CD4-positive, alpha-beta T cell treated with Interleukin-6 for 4 hours (primary cell): ENCODE measurements at regions not wholly inside any gene's neighbourhood (a gene's known extent, or its start where the extent isn't known, plus 50 kb on each side); places are given as distances from the start of the nearest gene placed in this dataset.
A peak's percentile ranks its signal among the peaks of the same experiment; 100 is the strongest.

Experiments used
- DNase-seq: peaks from one replicate; pipeline ENCODE4 v3.0.0-alpha.2; 2020; ENCODE audit warnings: mixed read lengths

GRCh38 chr18:71865888-71866287 is 678.3 kb downstream of the CBLN2 start:
- DNase-seq: no peak

GRCh38 chr18:71850602-71851001 is 693.5 kb downstream of the CBLN2 start:
- no peak for DNase-seq

- no peak for DNase-seq
Measured at GRCh38 chr18:71849407-71849806, 694.7 kb downstream of the CBLN2 start.

DNA sequence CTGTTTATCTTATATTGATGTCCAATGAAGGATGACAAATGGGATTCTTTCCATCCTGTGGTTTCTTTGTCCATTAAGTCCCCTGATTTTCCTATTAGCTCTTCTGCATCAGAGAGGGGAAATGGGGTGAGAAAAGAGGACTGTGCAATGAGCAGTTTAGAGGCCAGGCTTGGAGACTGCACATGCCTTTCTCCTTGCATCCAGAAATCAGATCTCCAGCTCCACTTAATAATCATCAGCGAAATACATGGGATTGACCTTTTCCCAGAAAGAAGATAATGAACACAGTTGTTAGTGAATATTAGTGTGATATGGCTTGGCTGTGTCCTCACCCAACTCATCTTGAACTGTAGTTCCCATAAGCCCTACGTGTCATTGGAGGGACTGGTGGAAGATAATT is 697.4 kb downstream of the CBLN2 start:
- no peak for DNase-seq

DNA sequence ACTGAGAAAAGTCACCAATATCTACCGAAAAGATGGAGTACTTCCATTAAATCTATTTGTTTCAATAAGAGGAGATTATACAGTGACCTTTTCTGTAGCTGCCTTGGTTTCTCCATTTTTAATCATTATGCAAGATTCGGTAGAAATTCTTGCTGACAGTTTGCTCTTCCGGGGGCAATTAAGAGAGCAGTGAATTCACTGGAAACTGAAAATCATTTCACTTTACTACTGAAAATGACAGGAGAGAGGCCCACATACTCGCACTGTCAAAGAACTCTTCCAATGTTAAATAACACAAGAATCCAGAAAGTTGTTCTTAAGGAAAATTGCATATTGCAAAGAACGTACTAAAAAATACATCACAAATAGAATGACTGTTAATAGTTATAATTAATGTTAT is 699.3 kb downstream of the CBLN2 start:
- DNase-seq: no peak

GRCh38 chr18:71842666-71843065 is 701.5 kb downstream of the CBLN2 start:
- DNase-seq: no peak

DNA sequence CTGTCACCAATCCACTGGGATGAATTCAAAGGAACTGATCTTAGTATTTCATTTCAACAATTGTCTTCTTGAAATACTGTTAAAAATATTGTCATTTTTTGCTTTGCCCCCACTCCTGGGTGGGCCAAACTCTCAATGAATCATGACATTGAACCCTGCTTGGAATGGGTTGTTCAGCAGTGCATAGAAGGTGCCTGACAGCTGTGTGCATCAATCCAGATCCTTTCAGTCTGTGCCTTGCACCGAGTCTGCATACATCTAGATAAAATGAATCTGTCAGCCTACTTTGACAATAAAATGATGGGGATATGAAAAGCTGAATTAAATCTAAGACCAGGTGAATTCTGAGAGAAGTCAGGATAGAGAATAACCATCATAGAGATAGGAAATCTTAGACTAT is 706.6 kb downstream of the CBLN2 start:
- DNase-seq: no peak

DNA sequence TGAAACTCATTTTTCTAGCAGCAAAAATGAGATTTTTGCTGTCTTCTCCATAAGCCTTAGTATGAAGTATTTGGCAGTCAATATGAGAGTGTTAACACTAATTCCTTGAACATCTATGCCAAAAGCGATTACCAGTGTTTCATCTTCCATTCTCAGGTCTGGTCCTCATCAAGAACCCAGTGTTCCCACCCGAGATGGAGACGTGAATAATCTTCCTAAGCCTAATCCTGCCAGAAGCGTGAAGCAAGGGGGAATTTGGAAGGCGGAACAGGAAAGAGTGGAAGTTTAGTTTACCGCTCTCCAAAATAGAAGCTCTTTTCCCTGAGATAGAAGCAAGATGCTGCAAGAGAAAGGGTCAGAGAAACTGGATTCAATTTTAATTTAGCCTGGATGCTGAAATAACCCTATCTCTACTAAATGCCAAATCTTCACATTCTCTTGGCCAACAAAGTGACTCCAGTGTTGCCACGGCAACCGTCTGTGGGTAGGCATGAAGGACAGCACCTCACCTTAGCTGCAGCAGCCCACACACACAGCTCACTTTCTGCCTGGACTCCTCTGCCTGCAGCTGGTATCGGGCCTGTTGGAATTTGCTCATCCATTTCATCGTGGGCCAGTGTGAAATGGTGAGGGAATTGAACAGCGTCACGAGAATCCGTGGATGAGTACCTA is 711.1 kb downstream of the CBLN2 start:
- DNase-seq: no peak

DNA sequence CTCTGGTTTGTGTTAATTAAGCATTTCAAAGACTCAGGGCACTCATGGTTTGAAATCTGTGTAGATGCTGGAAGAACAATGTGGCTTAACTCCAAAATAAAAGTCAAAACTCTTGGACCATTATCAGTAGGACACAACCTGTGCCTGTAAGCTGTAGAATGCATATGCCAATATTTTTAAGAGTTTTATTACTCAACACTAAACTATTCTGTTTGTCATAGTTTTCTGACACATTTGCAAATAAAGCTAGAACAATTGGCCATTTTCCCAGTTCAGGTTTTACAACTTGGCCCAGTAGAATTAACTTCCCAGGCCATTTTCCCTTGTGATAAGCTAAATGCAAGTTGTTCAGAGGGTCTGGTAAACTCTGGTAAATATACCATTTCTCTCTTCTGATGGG is 713.1 kb downstream of the CBLN2 start:
- no peak for DNase-seq

- no peak for DNase-seq
Measured at GRCh38 chr18:71827301-71827700, 716.8 kb downstream of the CBLN2 start.

GRCh38 chr18:71815305-71815704 is 728.8 kb downstream of the CBLN2 start:
- DNase-seq: no peak

DNA sequence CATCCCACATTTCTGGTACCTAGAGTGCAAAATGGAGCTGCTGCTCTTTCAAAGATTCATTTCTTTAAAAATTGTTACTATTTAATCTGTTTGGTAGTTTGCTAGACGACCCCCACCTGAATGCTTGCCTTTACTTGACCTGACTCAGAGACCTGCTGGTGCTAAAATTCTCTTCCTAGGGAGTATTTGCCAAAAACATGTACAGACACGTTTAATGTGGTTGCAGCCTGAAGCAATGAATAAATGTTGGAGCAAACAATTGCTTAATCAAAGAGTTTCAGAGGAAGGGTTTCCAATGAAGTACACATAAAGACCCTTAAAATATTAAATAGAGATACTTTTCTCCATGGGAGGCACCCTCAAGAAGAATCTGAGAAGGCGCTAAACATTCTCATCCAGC is 734.4 kb downstream of the CBLN2 start:
- DNase-seq: no peak

- DNase-seq: no peak
Measured at GRCh38 chr18:71808616-71809015, 735.5 kb downstream of the CBLN2 start.

GRCh38 chr18:71807586-71807985 is 736.6 kb downstream of the CBLN2 start:
- no peak for DNase-seq

- DNase-seq: no peak
Measured at GRCh38 chr18:71798986-71799673, 745.0 kb downstream of the CBLN2 start.

DNA sequence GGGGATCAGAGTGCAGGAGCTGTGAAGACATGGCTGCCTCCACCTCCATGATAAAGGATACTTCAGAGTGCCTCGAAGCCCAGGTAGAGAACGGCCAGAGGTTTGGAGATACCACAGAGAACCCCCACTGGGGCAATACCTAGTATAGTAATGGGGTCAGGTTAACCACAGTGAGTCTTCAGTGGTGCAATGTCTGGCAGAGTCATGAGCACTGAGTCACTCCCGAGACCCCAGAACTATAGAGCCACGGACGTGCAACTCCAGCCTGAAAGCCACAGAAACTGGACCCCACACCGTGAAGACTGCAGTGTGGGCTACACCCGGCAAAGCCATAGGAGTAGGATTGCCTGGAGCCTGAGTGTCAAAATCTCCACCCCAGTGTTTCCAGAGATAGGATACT is 746.6 kb downstream of the CBLN2 start:
- no peak for DNase-seq

DNA sequence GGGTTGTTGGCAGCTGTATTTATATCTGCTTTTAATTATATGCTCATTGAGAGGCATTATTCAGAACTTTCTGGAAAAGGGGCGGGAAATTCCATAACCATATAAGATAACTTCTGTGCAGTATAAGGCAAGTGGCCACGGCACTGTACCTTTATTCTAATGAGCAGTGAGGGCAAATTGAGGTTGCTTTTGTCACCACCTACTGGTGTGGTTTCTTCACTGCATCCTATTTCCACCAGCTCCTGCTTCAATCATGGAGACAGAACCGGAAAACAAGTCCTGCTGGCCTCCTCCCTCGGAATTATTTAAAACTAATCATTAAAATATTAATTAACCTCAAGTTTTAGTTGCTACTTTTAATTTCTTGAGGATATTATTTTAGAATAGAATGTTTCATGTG is 759.4 kb downstream of the CBLN2 start:
- peak; percentile 2 for DNase-seq

DNA sequence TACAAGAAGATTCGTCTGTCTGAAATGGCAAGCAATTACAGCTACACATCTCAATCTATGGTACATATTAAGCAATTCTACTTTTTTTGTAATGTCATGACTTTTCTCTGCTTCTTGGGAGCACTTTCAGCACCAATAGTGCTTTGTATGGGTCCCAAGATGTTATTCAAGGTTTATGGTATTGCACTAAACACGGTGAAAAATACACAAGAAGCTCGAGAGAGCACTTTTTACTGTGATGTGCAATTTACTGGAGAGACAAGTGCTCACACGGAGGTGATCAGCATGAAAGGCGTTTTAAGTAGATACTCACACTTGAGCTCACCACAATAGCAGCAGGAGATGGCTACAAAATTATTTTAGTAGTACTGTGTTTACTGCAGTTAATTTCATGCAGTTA is 783.6 kb downstream of the CBLN2 start:
- no peak for DNase-seq

- DNase-seq: no peak
Measured at GRCh38 chr18:71754246-71754645, 789.9 kb downstream of the CBLN2 start.

DNA sequence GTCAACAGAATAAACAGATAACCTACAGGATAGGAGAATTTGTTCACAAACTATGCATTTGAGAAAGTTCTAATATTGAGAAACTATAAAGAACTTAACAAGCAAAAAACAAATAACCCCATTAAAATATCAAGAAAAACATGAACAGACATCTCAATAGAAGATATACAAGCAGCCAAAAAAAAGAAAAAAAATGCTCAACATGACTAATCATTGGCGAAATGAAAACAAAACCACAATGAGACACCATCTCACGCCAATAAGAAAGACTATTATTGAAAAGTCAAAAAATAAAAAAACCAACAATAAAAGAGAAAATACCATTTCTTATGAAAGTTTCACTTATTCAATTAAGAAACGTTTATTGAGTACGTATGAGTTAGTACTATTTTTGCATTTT is 800.5 kb downstream of the CBLN2 start:
- no peak for DNase-seq

GRCh38 chr18:71729611-71730010 is 814.5 kb downstream of the CBLN2 start:
- no peak for DNase-seq

- DNase-seq: no peak
Measured at GRCh38 chr18:71727909-71728308, 816.2 kb downstream of the CBLN2 start.

- no peak for DNase-seq
Measured at GRCh38 chr18:71725256-71725655, 818.9 kb downstream of the CBLN2 start.

- no peak for DNase-seq
Measured at GRCh38 chr18:71707985-71708500, 836.1 kb downstream of the CBLN2 start.

GRCh38 chr18:71707400-71707799 is 836.7 kb downstream of the CBLN2 start:
- no peak for DNase-seq
